Activated CD4-positive, alpha-beta T cell treated with anti-CD3 and anti-CD28 coated beads, Interleukin-2, amount 10 ng/mL, durations not matched to agents 7 days and 5 days (primary cell): ENCODE measurements at regions not wholly inside any gene's neighbourhood (a gene's known extent, or its start where the extent isn't known, plus 50 kb on each side); places are given as distances from the start of the nearest gene placed in this dataset.

ENCODE experiments used
- CTCF ChIA-PET: fragments of 350-600 bp; sonication (Branson Sonifier 250); formaldehyde crosslinking; loops from one replicate; lab custom pipeline; 2021; ENCODE audit warnings: antibody characterized with exemption; lab: Charles Lee
- POLR2A ChIA-PET: fragments of 350-600 bp; sonication (Branson Sonifier 250); formaldehyde crosslinking; loops from one replicate; lab custom pipeline; 2021; ENCODE audit warnings: antibody characterized with exemption; lab: Charles Lee
- DNase-seq: peaks from one replicate; pipeline ENCODE4 v3.0.0-alpha.2; 2020
- H3K27ac Mint-ChIP-seq: one replicate; pipeline ENCODE4 v1.8.0; 2021; ENCODE audit warnings: mild to moderate bottlenecking, moderate library complexity, mixed read lengths
- H3K27me3 Mint-ChIP-seq: one replicate; pipeline ENCODE4 v1.8.0; 2021; ENCODE audit warnings: mixed read lengths
- H3K36me3 Mint-ChIP-seq: one replicate; pipeline ENCODE4 v1.8.0; 2021; ENCODE audit warnings: low read depth, mixed read lengths
- H3K4me1 Mint-ChIP-seq: one replicate; pipeline ENCODE4 v1.8.0; 2021; ENCODE audit warnings: mixed read lengths
- H3K4me3 Mint-ChIP-seq: one replicate; pipeline ENCODE4 v1.8.0; 2021; ENCODE audit warnings: mild to moderate bottlenecking, moderate library complexity, mixed read lengths
- H3K9me3 Mint-ChIP-seq: one replicate; pipeline ENCODE4 v1.8.0; 2021; ENCODE audit warnings: mixed read lengths

DNA sequence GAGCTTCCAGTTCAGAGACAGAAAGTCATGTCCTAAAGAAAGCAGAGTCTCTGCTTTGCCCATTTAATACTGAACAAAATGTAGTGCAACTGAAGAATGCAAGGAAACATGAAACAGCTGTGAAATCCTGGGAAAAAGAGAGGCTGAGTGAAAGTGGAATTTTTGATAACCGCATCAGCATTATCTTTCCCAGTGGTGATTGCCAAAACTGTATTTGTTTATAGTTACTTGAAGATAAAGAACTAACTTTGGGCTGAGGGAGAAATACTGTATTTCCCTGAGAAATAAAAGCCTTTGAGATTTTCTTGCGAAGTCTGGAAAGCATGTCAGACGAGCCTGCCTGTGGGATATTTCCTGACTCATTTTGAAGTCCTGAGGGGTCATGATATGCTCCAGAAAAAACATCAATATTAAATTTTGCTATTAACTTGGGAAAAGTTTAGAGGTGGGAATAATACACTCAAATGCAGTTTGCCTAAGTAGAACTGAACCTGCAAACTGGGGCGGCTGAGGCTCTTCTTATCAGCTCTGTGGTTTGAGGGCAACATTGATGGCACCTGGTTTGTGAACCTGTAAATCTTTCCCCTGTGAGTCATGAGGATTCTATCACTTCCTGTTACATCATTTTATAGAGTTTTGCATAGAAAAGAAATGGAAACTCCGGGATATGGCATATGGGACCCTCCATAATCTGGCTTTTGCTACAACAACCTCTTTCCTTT is 855.3 kb downstream of the MCTP2 start:
- ChIA-PET CTCF (no interaction called here), POLR2A (no interaction called here)
- Mint-ChIP-seq H3K36me3 (no peaks in the 10 kb centered on the region), H3K9me3 (no peaks in the 10 kb centered on the region), H3K27me3 (no peaks in the 10 kb centered on the region), H3K4me1 (no peaks in the 10 kb centered on the region), H3K4me3 (no peak overlapping the region), H3K27ac (no peak overlapping the region)
- no peak for DNase-seq

GRCh38 chr15:95087253-95087609 is 855.9 kb downstream of the MCTP2 start:
- Mint-ChIP-seq H3K4me1 (no peaks in the 10 kb centered on the region), H3K27me3 (no peaks in the 10 kb centered on the region), H3K9me3 (no peaks in the 10 kb centered on the region), H3K36me3 (no peaks in the 10 kb centered on the region), H3K27ac (no peak overlapping the region), H3K4me3 (no peak overlapping the region)
- no peak for DNase-seq
- POLR2A ChIA-PET: no interaction called here
- CTCF ChIA-PET: no interaction called here

DNA sequence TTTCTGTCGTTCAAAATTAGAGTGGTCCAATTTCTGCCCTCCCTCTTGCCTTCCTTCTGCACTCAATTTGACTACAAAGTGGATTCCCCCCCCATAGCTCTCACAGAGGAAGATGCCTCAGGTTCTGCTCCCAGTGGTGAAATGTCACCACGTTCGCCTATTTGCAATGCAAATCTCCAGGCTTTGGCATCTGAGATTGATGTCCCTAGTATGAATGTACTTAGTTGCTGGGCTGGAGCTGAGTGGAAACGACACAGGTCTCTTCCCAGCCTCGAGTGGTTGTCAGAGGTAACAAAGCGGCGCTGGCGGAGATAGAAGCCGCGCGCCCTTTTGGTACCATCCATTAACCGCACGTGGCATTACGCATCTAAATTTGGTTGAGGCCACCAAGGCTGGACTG is 860.1 kb downstream of the MCTP2 start:
- H3K27ac Mint-ChIP-seq: no peak overlapping the region
- DNase-seq: no peak
- no peaks in the 10 kb centered on the region for H3K4me1 Mint-ChIP-seq
- H3K36me3 Mint-ChIP-seq: no peaks in the 10 kb centered on the region
- no peak overlapping the region for H3K4me3 Mint-ChIP-seq
- ChIA-PET CTCF (interaction anchor here (0.7 kb wide), 1 partner anchor 357 kb away, joined by 5 read pairs; no protein-coding TSS in a partner anchor), POLR2A (no interaction called here)
- H3K9me3 Mint-ChIP-seq: no peaks in the 10 kb centered on the region
- no peaks in the 10 kb centered on the region for H3K27me3 Mint-ChIP-seq

DNA sequence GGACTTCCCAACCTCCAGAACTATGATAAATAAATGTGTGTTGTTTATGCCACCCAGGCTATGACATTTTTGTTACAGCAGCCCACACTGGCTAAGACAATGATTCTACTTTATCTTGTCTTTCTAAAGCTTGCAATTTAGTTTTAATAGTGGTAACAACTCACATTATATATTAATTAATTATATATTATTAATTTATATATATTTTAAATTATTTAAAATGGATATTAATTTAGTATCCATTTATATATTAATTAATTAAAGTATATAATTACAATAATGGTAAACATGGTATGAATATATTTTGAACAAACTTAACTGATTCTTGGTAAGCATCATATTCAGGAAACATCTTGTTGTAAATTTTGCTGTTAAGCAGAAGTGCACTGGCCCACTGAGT is 863.9 kb downstream of the MCTP2 start:
- ChIA-PET CTCF (no interaction called here), POLR2A (no interaction called here)
- Mint-ChIP-seq H3K27ac (no peak overlapping the region), H3K36me3 (no peaks in the 10 kb centered on the region), H3K9me3 (no peaks in the 10 kb centered on the region), H3K4me1 (no peaks in the 10 kb centered on the region), H3K4me3 (no peak overlapping the region), H3K27me3 (no peaks in the 10 kb centered on the region)
- no peak for DNase-seq

GRCh38 chr15:95096651-95097050 is 865.3 kb downstream of the MCTP2 start:
- Mint-ChIP-seq H3K27ac (no peak overlapping the region), H3K27me3 (no peaks in the 10 kb centered on the region), H3K36me3 (no peaks in the 10 kb centered on the region), H3K4me1 (no peaks in the 10 kb centered on the region), H3K4me3 (no peak overlapping the region), H3K9me3 (no peaks in the 10 kb centered on the region)
- CTCF ChIA-PET: no interaction called here
- no peak for DNase-seq
- POLR2A ChIA-PET: no interaction called here

DNA sequence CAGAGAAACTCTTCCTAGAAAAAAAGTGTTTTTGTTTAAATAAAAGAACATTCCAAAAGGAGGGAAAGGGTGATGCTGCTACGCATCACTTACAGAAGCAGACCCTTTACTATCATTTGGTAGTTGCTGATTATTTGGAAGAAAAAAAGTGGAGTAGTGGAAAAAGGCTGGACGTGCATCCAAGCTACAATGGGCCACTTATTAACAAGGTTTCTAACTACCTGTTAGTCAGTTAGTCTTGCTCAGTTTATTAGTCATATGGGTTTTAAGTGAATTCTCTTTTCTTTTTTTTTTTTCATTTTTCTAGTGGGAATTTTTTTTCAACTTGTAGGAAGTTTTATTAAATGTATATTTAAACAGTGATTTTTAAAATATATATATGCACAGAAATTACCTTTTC is 866.0 kb downstream of the MCTP2 start:
- CTCF ChIA-PET: no interaction called here
- Mint-ChIP-seq H3K4me1 (no peaks in the 10 kb centered on the region), H3K27ac (no peak overlapping the region)

GRCh38 chr15:95105229-95105628 is 873.9 kb downstream of the MCTP2 start:
- CTCF ChIA-PET: no interaction called here
- H3K4me1 Mint-ChIP-seq: no peaks in the 10 kb centered on the region
- H3K27ac Mint-ChIP-seq: no peak overlapping the region
- DNase-seq: no peak
- H3K36me3 Mint-ChIP-seq: no peaks in the 10 kb centered on the region
- POLR2A ChIA-PET: no interaction called here
- H3K27me3 Mint-ChIP-seq: no peaks in the 10 kb centered on the region
- H3K4me3 Mint-ChIP-seq: no peak overlapping the region
- H3K9me3 Mint-ChIP-seq: no peaks in the 10 kb centered on the region

More for the DNA sequence above, 866.0 kb downstream of the MCTP2 start:
- Mint-ChIP-seq H3K36me3 (no peaks in the 10 kb centered on the region), H3K9me3 (no peaks in the 10 kb centered on the region), H3K27me3 (no peaks in the 10 kb centered on the region), H3K4me3 (no peak overlapping the region)
- no peak for DNase-seq
- POLR2A ChIA-PET: no interaction called here

DNA sequence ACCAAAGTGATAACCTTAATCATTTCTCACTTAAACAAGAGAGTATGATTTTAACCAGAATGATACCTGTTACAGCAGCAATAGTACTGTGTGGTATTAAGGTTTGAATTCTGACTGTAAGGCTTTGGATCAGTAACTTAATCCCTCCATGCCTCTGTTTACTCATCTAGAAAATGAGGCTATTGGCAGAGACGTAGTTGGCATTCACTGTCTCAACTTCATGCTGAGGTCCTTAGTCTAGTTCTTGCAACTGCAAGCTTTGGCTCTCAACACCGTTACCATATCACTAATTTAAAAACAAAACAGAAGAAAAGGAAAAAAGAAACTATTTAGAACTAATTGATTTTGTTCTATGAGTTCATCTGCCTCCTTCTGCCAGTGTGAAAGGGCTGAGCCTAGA is 875.4 kb downstream of the MCTP2 start:
- DNase-seq: no peak
- H3K36me3 Mint-ChIP-seq: no peaks in the 10 kb centered on the region
- no peaks in the 10 kb centered on the region for H3K9me3 Mint-ChIP-seq
- no peak overlapping the region for H3K4me3 Mint-ChIP-seq
- H3K4me1 Mint-ChIP-seq: no peaks in the 10 kb centered on the region
- ChIA-PET CTCF (no interaction called here), POLR2A (no interaction called here)
- no peak overlapping the region for H3K27ac Mint-ChIP-seq
- no peaks in the 10 kb centered on the region for H3K27me3 Mint-ChIP-seq

- CTCF ChIA-PET: no interaction called here
Measured at GRCh38 chr15:95108673-95109072, 877.3 kb downstream of the MCTP2 start.

GRCh38 chr15:95111969-95112368 is 880.6 kb downstream of the MCTP2 start:
- Mint-ChIP-seq H3K27me3 (no peaks in the 10 kb centered on the region), H3K9me3 (no peaks in the 10 kb centered on the region), H3K36me3 (no peaks in the 10 kb centered on the region), H3K27ac (no peak overlapping the region), H3K4me3 (no peak overlapping the region), H3K4me1 (no peaks in the 10 kb centered on the region)
- CTCF ChIA-PET: no interaction called here
- DNase-seq: no peak
- POLR2A ChIA-PET: no interaction called here

More at GRCh38 chr15:95108673-95109072, 877.3 kb downstream of the MCTP2 start:
- Mint-ChIP-seq H3K27ac (no peak overlapping the region), H3K4me1 (no peaks in the 10 kb centered on the region), H3K27me3 (no peaks in the 10 kb centered on the region), H3K4me3 (no peak overlapping the region), H3K9me3 (no peaks in the 10 kb centered on the region), H3K36me3 (no peaks in the 10 kb centered on the region)
- POLR2A ChIA-PET: no interaction called here
- DNase-seq: no peak

GRCh38 chr15:95113041-95113440 is 881.7 kb downstream of the MCTP2 start:
- H3K4me1 Mint-ChIP-seq: no peaks in the 10 kb centered on the region
- DNase-seq: no peak
- no peaks in the 10 kb centered on the region for H3K36me3 Mint-ChIP-seq
- H3K27me3 Mint-ChIP-seq: no peaks in the 10 kb centered on the region
- CTCF ChIA-PET: no interaction called here
- POLR2A ChIA-PET: no interaction called here
- H3K9me3 Mint-ChIP-seq: no peaks in the 10 kb centered on the region
- no peak overlapping the region for H3K27ac Mint-ChIP-seq
- no peak overlapping the region for H3K4me3 Mint-ChIP-seq

DNA sequence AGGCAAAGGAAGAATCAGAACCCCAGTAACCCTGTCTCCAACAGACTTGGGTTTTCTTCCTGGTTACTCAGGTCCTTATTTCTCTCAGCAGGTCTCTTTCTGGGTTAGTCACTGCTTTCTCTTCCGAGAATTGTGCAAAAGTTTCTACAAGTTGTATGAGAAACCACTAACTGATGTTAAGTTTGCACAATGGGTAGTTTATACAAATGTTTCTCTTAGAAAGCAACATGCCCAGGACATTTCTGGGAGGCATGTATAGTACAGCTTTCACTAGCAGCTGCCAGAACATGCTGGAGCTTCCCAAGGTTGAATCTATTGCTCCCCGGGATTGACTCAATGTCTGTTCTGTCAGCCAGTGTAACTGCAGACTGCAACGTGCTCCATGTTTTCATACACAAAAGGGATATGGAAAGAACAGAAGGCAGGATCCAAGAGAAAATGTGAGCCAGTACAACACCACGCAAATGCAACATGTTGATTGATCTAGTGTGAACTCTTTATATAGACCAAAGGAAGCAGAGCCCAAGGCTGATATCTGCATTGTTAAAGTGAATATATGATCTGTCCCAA is 887.8 kb downstream of the MCTP2 start:
- POLR2A ChIA-PET: no interaction called here
- H3K9me3 Mint-ChIP-seq: no peaks in the 10 kb centered on the region
- H3K4me3 Mint-ChIP-seq: no peak overlapping the region
- CTCF ChIA-PET: no interaction called here
- H3K4me1 Mint-ChIP-seq: no peaks in the 10 kb centered on the region
- DNase-seq: no peak
- no peaks in the 10 kb centered on the region for H3K27me3 Mint-ChIP-seq
- no peak overlapping the region for H3K27ac Mint-ChIP-seq
- H3K36me3 Mint-ChIP-seq: no peaks in the 10 kb centered on the region

GRCh38 chr15:95120595-95120994 is 889.2 kb downstream of the MCTP2 start:
- no peak overlapping the region for H3K4me3 Mint-ChIP-seq
- H3K36me3 Mint-ChIP-seq: no peaks in the 10 kb centered on the region
- no peaks in the 10 kb centered on the region for H3K9me3 Mint-ChIP-seq
- no peak overlapping the region for H3K27ac Mint-ChIP-seq
- H3K4me1 Mint-ChIP-seq: no peaks in the 10 kb centered on the region
- CTCF ChIA-PET: no interaction called here
- no peak for DNase-seq
- POLR2A ChIA-PET: no interaction called here
- no peaks in the 10 kb centered on the region for H3K27me3 Mint-ChIP-seq

- CTCF ChIA-PET: no interaction called here
- no peak for DNase-seq
- no peaks in the 10 kb centered on the region for H3K4me1 Mint-ChIP-seq
- H3K36me3 Mint-ChIP-seq: no peaks in the 10 kb centered on the region
- H3K27ac Mint-ChIP-seq: no peak overlapping the region
- no peaks in the 10 kb centered on the region for H3K9me3 Mint-ChIP-seq
- H3K4me3 Mint-ChIP-seq: no peak overlapping the region
- POLR2A ChIA-PET: no interaction called here
- H3K27me3 Mint-ChIP-seq: no peaks in the 10 kb centered on the region
Measured at GRCh38 chr15:95121191-95121590, 889.8 kb downstream of the MCTP2 start.
